Liver (tissue), 8 donors: ENCODE measurements at regions not wholly inside any gene's neighbourhood (a gene's known extent, or its start where the extent isn't known, plus 50 kb on each side); places are given as distances from the start of the nearest gene placed in this dataset.

ENCODE experiments used
- DNase-seq: peaks from one replicate; pipeline ENCODE4 v3.0.0-alpha.2; 2017; ENCODE audit warnings: low spot score
- H3K27ac ChIP-seq, 2 donors: one replicate each; pipeline ENCODE4 v1.7.0; 2013; ENCODE audit warnings: inconsistent platforms in 2 of 2, low read length in 2 of 2, control low read depth in 1 of 2, low read depth in 1 of 2, mild to moderate bottlenecking in 1 of 2
- H3K27me3 ChIP-seq, 4 donors: one replicate each; pipeline versions ENCODE4 v1.6.1 to v1.7.0; 2013; ENCODE audit warnings: low read length in 3 of 4, inconsistent platforms in 1 of 4, mild to moderate bottlenecking in 1 of 4, moderate library complexity in 1 of 4; ENCODE audit not compliant: control insufficient read depth in 4 of 4, insufficient read depth in 4 of 4
- H3K36me3 ChIP-seq, 4 donors: one replicate each; pipeline versions ENCODE4 v1.6.1 to v1.7.0; 2013; ENCODE audit warnings: low read length in 3 of 4, mild to moderate bottlenecking in 3 of 4, low read depth in 1 of 4, moderate library complexity in 1 of 4; ENCODE audit not compliant: control insufficient read depth in 4 of 4, insufficient read depth in 3 of 4
- H3K4me1 ChIP-seq, 4 donors: one replicate each; pipeline versions ENCODE4 v1.6.1 to v1.7.0; 2013; ENCODE audit warnings: low read length in 3 of 4, mild to moderate bottlenecking in 3 of 4, moderate library complexity in 1 of 4; ENCODE audit not compliant: control insufficient read depth in 4 of 4, insufficient read depth in 4 of 4
- H3K4me3 ChIP-seq, 3 donors: one replicate each; pipeline versions ENCODE4 v1.6.1 to v1.7.0; 2013; ENCODE audit warnings: low read length in 3 of 3, control low read depth in 1 of 3, low read depth in 1 of 3, mild to moderate bottlenecking in 1 of 3
- H3K9ac ChIP-seq, 2 donors: one replicate each; pipeline ENCODE4 v1.7.0; 2013; ENCODE audit warnings: low read length in 2 of 2, mild to moderate bottlenecking in 2 of 2, moderate library complexity in 2 of 2, control low read depth in 1 of 2, low read depth in 1 of 2
- H3K9me3 ChIP-seq, 4 donors: one replicate each; pipeline versions ENCODE4 v1.6.1 to v1.7.0; 2013; ENCODE audit warnings: low read length in 3 of 4; ENCODE audit not compliant: control insufficient read depth in 4 of 4
- EGR1 ChIP-seq, 2 donors: IDR thresholded peaks; 2 replicates each; pipeline ENCODE4 v1.6.1; 2016 to 2018; ENCODE audit warnings: antibody characterized with exemption in 2 of 2, low read depth in 2 of 2
- FOXA1 ChIP-seq: IDR thresholded peaks from 2 replicates; pipeline ENCODE4 v1.6.1; 2016; ENCODE audit warnings: antibody characterized with exemption
- FOXA2 ChIP-seq: IDR thresholded peaks from 2 replicates; pipeline ENCODE4 v1.6.1; 2016; ENCODE audit warnings: antibody characterized with exemption
- GABPA ChIP-seq, 2 donors: IDR thresholded peaks in 1 of 2; conservative IDR thresholded peaks in 1 of 2; 2 replicates each; pipeline ENCODE4 v1.6.1; 2016; ENCODE audit warnings: antibody characterized with exemption in 2 of 2, mild to moderate bottlenecking in 1 of 2, moderate library complexity in 1 of 2
- HNF4A ChIP-seq, 2 donors: conservative IDR thresholded peaks; 2 replicates each; pipeline ENCODE4 v1.6.1; 2016; ENCODE audit warnings: antibody characterized with exemption in 2 of 2, mild to moderate bottlenecking in 2 of 2
- HNF4G ChIP-seq: IDR thresholded peaks from 2 replicates; pipeline ENCODE4 v1.6.1; 2016; ENCODE audit warnings: antibody characterized with exemption
- JUND ChIP-seq, 2 donors: IDR thresholded peaks; 2 replicates each; pipeline ENCODE4 v1.6.1; 2016; ENCODE audit warnings: antibody characterized with exemption in 2 of 2
- NR2F2 ChIP-seq: IDR thresholded peaks from 2 replicates; pipeline ENCODE4 v1.6.1; 2016; ENCODE audit warnings: antibody characterized with exemption
- RAD21 ChIP-seq, 2 donors: IDR thresholded peaks; 2 replicates each; pipeline ENCODE4 v1.6.1; 2016; ENCODE audit warnings: antibody characterized with exemption in 2 of 2, mild to moderate bottlenecking in 2 of 2
- RXRA ChIP-seq, 2 donors: IDR thresholded peaks; 2 replicates each; pipeline ENCODE4 v1.6.1; 2017 to 2018; ENCODE audit warnings: antibody characterized with exemption in 2 of 2, mild to moderate bottlenecking in 1 of 2
- SP1 ChIP-seq: IDR thresholded peaks from 2 replicates; pipeline ENCODE4 v1.6.1; 2018; ENCODE audit warnings: antibody characterized with exemption, mild to moderate bottlenecking
- TAF1 ChIP-seq: conservative IDR thresholded peaks from 2 replicates; pipeline ENCODE4 v1.6.1; 2016; ENCODE audit warnings: antibody characterized with exemption, mild to moderate bottlenecking
- WGBS: extraction: QIAGEN DNeasy Blood & Tissue Kit; methylation state at CpG from one replicate; pipeline ENCODE4 v1.1.7; 2013; 5-methylcytosine and 5-hydroxymethylcytosine counted together
- TF ChIP-seq, protein P1 (sequence below): IDR thresholded peaks from 2 replicates; pipeline ENCODE4 v1.6.1; 2016; ENCODE audit warnings: antibody characterized with exemption, mild to moderate bottlenecking
- TF ChIP-seq, protein P2 (sequence below): fragments of 150-350 bp; IDR thresholded peaks from 2 replicates; pipeline ENCODE4 v1.5.1; 2017; ENCODE audit warnings: improper control_type of control experiment, low read depth, low read length; ENCODE audit not compliant: missing input control
- TF ChIP-seq, protein P3 (sequence below): IDR thresholded peaks from 2 replicates; pipeline ENCODE4 v1.6.1; 2016; ENCODE audit warnings: antibody characterized with exemption
- TF ChIP-seq, protein P4 (sequence below): IDR thresholded peaks from 2 replicates; pipeline ENCODE4 v1.6.1; 2016; ENCODE audit warnings: antibody characterized with exemption
- TF ChIP-seq, protein P5 (sequence below): IDR thresholded peaks from 2 replicates; pipeline ENCODE4 v1.6.1; 2016; ENCODE audit warnings: antibody characterized with exemption
- donor health status: healthy.
- donor health status: healthy.
- donor health status: healthy.
- donor health status: healthy.
- donor health status: healthy.

DNA sequence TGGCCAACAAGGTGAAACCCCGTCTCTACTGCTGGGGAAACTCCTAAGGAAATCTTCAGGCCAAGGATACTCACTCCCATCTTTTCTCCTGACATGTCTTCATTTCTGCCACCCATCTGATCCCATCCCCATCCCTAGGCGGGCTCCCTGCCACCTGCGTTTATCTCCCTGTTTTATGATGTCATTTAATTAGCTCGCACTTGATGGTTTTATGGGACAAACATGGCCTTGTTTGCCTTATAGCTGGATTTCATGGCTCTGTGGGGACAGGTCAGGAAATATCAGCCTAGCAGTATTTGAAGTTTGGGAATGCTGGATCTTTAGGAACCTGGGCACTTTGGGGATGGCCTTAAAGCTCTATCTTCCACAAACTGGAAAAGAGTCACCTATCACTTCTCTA lies 88.5 kb upstream of the CISTR start (continued):
- TF ChIP-seq SP1, result no peak
- no peak for TF ChIP-seq RXRA (IDR thresholded peaks at IDR 0.05)

DNA sequence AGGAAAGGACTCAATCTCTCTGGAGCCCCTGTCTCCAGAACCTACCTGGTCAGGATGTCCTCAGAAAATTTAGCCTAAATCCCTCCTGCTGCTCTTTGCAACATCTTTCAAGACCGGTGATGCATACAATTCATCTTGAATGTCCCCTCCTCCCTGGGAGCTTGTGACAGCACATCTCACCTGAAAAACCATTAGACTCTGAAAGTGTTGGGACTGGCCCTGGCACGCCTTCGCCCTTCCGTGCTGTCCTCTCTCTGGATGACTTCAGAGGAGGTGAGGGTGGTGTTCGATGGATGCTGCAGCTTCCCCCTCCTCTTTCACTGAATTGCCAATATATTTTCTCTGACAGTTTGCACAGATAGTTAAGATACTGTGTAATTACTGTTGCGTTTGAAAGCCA lies 90.9 kb upstream of the CISTR start:
- peaks cover 0 to 3% (median 0%) of the 10 kb centered on the region in 4 donors for H3K27me3 ChIP-seq
- no peak for DNase-seq
- H3K9ac ChIP-seq, result no peak overlapping the region
- no peak overlapping the region for H3K27ac ChIP-seq
- no peak overlapping the region for H3K4me3 ChIP-seq
- 79% methylated on average over 6 of the region's 6 CpGs for WGBS
- H3K9me3 ChIP-seq, result no peaks in the 10 kb centered on the region
- H3K36me3 ChIP-seq, result no peaks in the 10 kb centered on the region
- no peaks in the 10 kb centered on the region for H3K4me1 ChIP-seq
- TF ChIP-seq, protein P1, sequence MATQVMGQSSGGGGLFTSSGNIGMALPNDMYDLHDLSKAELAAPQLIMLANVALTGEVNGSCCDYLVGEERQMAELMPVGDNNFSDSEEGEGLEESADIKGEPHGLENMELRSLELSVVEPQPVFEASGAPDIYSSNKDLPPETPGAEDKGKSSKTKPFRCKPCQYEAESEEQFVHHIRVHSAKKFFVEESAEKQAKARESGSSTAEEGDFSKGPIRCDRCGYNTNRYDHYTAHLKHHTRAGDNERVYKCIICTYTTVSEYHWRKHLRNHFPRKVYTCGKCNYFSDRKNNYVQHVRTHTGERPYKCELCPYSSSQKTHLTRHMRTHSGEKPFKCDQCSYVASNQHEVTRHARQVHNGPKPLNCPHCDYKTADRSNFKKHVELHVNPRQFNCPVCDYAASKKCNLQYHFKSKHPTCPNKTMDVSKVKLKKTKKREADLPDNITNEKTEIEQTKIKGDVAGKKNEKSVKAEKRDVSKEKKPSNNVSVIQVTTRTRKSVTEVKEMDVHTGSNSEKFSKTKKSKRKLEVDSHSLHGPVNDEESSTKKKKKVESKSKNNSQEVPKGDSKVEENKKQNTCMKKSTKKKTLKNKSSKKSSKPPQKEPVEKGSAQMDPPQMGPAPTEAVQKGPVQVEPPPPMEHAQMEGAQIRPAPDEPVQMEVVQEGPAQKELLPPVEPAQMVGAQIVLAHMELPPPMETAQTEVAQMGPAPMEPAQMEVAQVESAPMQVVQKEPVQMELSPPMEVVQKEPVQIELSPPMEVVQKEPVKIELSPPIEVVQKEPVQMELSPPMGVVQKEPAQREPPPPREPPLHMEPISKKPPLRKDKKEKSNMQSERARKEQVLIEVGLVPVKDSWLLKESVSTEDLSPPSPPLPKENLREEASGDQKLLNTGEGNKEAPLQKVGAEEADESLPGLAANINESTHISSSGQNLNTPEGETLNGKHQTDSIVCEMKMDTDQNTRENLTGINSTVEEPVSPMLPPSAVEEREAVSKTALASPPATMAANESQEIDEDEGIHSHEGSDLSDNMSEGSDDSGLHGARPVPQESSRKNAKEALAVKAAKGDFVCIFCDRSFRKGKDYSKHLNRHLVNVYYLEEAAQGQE, result no peak
- TF ChIP-seq RAD21 (IDR thresholded peaks at IDR 0.05) (no peak), JUND (IDR thresholded peaks at IDR 0.05) (no peak), FOXA2 (no peak), FOXA1 (no peak), SP1 (no peak), HNF4A (conservative IDR thresholded peaks at IDR 0.05) (no peak), HNF4G (no peak), RXRA (IDR thresholded peaks at IDR 0.05) (no peak), EGR1 (IDR thresholded peaks at IDR 0.05; ENCODE audit: low read depth in 2 of 2) (no peak), TAF1 (no peak), NR2F2 (no peak), GABPA (IDR thresholded peaks at IDR 0.05 in 1 of 2, conservative IDR thresholded peaks at IDR 0.05 in 1 of 2) (no peak)
- TF ChIP-seq, protein P2, sequence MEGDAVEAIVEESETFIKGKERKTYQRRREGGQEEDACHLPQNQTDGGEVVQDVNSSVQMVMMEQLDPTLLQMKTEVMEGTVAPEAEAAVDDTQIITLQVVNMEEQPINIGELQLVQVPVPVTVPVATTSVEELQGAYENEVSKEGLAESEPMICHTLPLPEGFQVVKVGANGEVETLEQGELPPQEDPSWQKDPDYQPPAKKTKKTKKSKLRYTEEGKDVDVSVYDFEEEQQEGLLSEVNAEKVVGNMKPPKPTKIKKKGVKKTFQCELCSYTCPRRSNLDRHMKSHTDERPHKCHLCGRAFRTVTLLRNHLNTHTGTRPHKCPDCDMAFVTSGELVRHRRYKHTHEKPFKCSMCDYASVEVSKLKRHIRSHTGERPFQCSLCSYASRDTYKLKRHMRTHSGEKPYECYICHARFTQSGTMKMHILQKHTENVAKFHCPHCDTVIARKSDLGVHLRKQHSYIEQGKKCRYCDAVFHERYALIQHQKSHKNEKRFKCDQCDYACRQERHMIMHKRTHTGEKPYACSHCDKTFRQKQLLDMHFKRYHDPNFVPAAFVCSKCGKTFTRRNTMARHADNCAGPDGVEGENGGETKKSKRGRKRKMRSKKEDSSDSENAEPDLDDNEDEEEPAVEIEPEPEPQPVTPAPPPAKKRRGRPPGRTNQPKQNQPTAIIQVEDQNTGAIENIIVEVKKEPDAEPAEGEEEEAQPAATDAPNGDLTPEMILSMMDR, result no peak
- TF ChIP-seq, protein P3, sequence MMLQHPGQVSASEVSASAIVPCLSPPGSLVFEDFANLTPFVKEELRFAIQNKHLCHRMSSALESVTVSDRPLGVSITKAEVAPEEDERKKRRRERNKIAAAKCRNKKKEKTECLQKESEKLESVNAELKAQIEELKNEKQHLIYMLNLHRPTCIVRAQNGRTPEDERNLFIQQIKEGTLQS, result no peak
- TF ChIP-seq, protein P4, sequence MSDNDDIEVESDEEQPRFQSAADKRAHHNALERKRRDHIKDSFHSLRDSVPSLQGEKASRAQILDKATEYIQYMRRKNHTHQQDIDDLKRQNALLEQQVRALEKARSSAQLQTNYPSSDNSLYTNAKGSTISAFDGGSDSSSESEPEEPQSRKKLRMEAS, result no peak
- TF ChIP-seq, protein P5, sequence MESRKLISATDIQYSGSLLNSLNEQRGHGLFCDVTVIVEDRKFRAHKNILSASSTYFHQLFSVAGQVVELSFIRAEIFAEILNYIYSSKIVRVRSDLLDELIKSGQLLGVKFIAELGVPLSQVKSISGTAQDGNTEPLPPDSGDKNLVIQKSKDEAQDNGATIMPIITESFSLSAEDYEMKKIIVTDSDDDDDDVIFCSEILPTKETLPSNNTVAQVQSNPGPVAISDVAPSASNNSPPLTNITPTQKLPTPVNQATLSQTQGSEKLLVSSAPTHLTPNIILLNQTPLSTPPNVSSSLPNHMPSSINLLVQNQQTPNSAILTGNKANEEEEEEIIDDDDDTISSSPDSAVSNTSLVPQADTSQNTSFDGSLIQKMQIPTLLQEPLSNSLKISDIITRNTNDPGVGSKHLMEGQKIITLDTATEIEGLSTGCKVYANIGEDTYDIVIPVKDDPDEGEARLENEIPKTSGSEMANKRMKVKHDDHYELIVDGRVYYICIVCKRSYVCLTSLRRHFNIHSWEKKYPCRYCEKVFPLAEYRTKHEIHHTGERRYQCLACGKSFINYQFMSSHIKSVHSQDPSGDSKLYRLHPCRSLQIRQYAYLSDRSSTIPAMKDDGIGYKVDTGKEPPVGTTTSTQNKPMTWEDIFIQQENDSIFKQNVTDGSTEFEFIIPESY, result no peak
